SU-DHL-6 (cell line): ENCODE measurements at regions not wholly inside any gene's neighbourhood (a gene's known extent, or its start where the extent isn't known, plus 50 kb on each side); places are given as distances from the start of the nearest gene placed in this dataset.

ENCODE experiments used
- H2AFZ ChIP-seq: fragments of 200-600 bp; sonication (generic); 2 replicates; pipeline ENCODE4 v1.6.1; 2014; ENCODE audit warnings: low read depth, mild to moderate bottlenecking, moderate library complexity, mixed read lengths, antibody characterized with exemption, low read length; ENCODE audit not compliant: severe bottlenecking
- H3F3A ChIP-seq: fragments of 200-600 bp; shearing (Covaris generic); 2 replicates; pipeline ENCODE4 v1.6.0; 2016; ENCODE audit warnings: antibody characterized with exemption, mild to moderate bottlenecking; ENCODE audit not compliant: insufficient read depth
- H3K27ac ChIP-seq: fragments of 200-600 bp; sonication (generic); 2 replicates; pipeline ENCODE4 v1.5.1; 2016; ENCODE audit warnings: low read depth, mild to moderate bottlenecking, low read length, moderate library complexity, mixed read lengths
- H3K27me3 ChIP-seq: fragments of 200-600 bp; sonication (generic), shearing (Covaris generic); 2 replicates; pipeline ENCODE4 v1.6.0; 2014; ENCODE audit warnings: mild to moderate bottlenecking, low read length
- H3K36me3 ChIP-seq: fragments of 200-600 bp; sonication (generic); 2 replicates; pipeline ENCODE4 v1.6.1; 2014; ENCODE audit warnings: mild to moderate bottlenecking, low read length, mixed read lengths
- H3K4me2 ChIP-seq: fragments of 300-600, 200-600 bp; shearing (Covaris generic), sonication (generic); 2 replicates; pipeline ENCODE4 v1.6.0; 2014; ENCODE audit warnings: low read length, low read depth, mild to moderate bottlenecking; ENCODE audit not compliant: poor library complexity, severe bottlenecking
- H3K4me3 ChIP-seq: fragments of 200-600 bp; sonication (generic); 2 replicates; pipeline ENCODE4 v1.5.1; 2014; ENCODE audit warnings: antibody characterized with exemption, low read length, mild to moderate bottlenecking, mixed read lengths; ENCODE audit not compliant: insufficient read depth, poor library complexity, severe bottlenecking
- H3K79me2 ChIP-seq: fragments of 200-600 bp; sonication (generic); 2 replicates; pipeline ENCODE4 v1.6.1; 2014; ENCODE audit warnings: mild to moderate bottlenecking, low read length, moderate library complexity; ENCODE audit not compliant: insufficient read depth
- H3K9ac ChIP-seq: fragments of 200-600 bp; sonication (generic); 2 replicates; pipeline ENCODE4 v1.7.0; 2014; ENCODE audit warnings: mild to moderate bottlenecking, low read length
- H3K9me2 ChIP-seq: fragments of 200-600 bp; sonication (generic); replicated peaks from 2 replicates; pipeline ENCODE4 v1.6.1; 2014; ENCODE audit warnings: low read length; ENCODE audit not compliant: insufficient read depth
- H3K9me3 ChIP-seq: fragments of 200-600 bp; sonication (generic); 2 replicates; pipeline ENCODE4 v1.6.1; 2014; ENCODE audit warnings: low read length, mixed read lengths; ENCODE audit not compliant: insufficient read depth
- H4K20me1 ChIP-seq: fragments of 200-600 bp; sonication (generic); 2 replicates; pipeline ENCODE4 v1.6.1; 2014; ENCODE audit warnings: low read depth, mild to moderate bottlenecking, antibody characterized with exemption, low read length, moderate library complexity, mixed read lengths
- CTCF ChIP-seq: fragments of 200-600 bp; sonication (generic); IDR thresholded peaks from one replicate; pipeline ENCODE4 v1.5.1; 2017; ENCODE audit warnings: antibody characterized with exemption, mild to moderate bottlenecking, low read length, moderate library complexity; ENCODE audit not compliant: insufficient read depth, poor library complexity, severe bottlenecking
- EZH2phosphoT487 ChIP-seq: fragments of 200-600 bp; sonication (generic), shearing (Covaris generic); conservative IDR thresholded peaks from 2 replicates; pipeline ENCODE4 v1.6.1; 2018; ENCODE audit warnings: mild to moderate bottlenecking, antibody characterized with exemption, low read length, moderate library complexity, mixed read lengths

GRCh38 chr10:128560406-128560805 is 434.2 kb upstream of the MKI67 start:
- H3K4me3 ChIP-seq, result no peak overlapping the region
- H3K27ac ChIP-seq, result no peak overlapping the region
- H3K9me3 ChIP-seq, result no peaks in the 10 kb centered on the region
- no peaks in the 10 kb centered on the region for H3F3A ChIP-seq
- H3K9me2 ChIP-seq, result no peaks in the 10 kb centered on the region
- H3K27me3 ChIP-seq, result no peaks in the 10 kb centered on the region; the same call in 1 of the 2 replicates
- TF ChIP-seq CTCF (no peak), EZH2phosphoT487 (no peak)
- no peaks in the 10 kb centered on the region for H3K36me3 ChIP-seq
- H3K79me2 ChIP-seq, result no peaks in the 10 kb centered on the region
- no peak overlapping the region for H3K4me2 ChIP-seq
- H2AFZ ChIP-seq, result no peak overlapping the region
- H4K20me1 ChIP-seq, result no peaks in the 10 kb centered on the region
- H3K9ac ChIP-seq, result no peak overlapping the region

- no peaks in the 10 kb centered on the region for H3K9me3 ChIP-seq
- H3K36me3 ChIP-seq, result no peaks in the 10 kb centered on the region
- H3F3A ChIP-seq, result no peaks in the 10 kb centered on the region
- no peak overlapping the region for H3K4me2 ChIP-seq
- no peak overlapping the region for H3K27ac ChIP-seq
- H3K9ac ChIP-seq, result no peak overlapping the region
- no peaks in the 10 kb centered on the region for H3K9me2 ChIP-seq
- TF ChIP-seq EZH2phosphoT487 (no peak), CTCF (no peak)
- no peaks in the 10 kb centered on the region for H4K20me1 ChIP-seq
- H3K79me2 ChIP-seq, result no peaks in the 10 kb centered on the region
- no peak overlapping the region for H2AFZ ChIP-seq
- H3K4me3 ChIP-seq, result no peak overlapping the region
- H3K27me3 ChIP-seq, result no peaks in the 10 kb centered on the region; the same call in 1 of the 2 replicates
These were observed 434.8 kb upstream of the MKI67 start for GRCh38 chr10:128560993-128561392.

- no peaks in the 10 kb centered on the region; the same call in 1 of the 2 replicates for H3K27me3 ChIP-seq
- no peak overlapping the region for H3K9ac ChIP-seq
- H3K4me3 ChIP-seq, result no peak overlapping the region
- H3K4me2 ChIP-seq, result no peak overlapping the region
- H3K79me2 ChIP-seq, result no peaks in the 10 kb centered on the region
- no peak overlapping the region for H3K27ac ChIP-seq
- no peak overlapping the region for H2AFZ ChIP-seq
- H4K20me1 ChIP-seq, result no peaks in the 10 kb centered on the region
- no peaks in the 10 kb centered on the region for H3K9me2 ChIP-seq
- no peak for TF ChIP-seq EZH2phosphoT487
- no peak for TF ChIP-seq CTCF
- no peaks in the 10 kb centered on the region for H3F3A ChIP-seq
- no peaks in the 10 kb centered on the region for H3K36me3 ChIP-seq
- H3K9me3 ChIP-seq, result no peaks in the 10 kb centered on the region
These were observed 437.2 kb upstream of the MKI67 start for GRCh38 chr10:128563387-128563786.

- H3K4me3 ChIP-seq, result no peak overlapping the region
- H3K9me2 ChIP-seq, result no peaks in the 10 kb centered on the region
- no peaks in the 10 kb centered on the region for H3F3A ChIP-seq
- H3K27ac ChIP-seq, result no peak overlapping the region
- no peaks in the 10 kb centered on the region for H3K79me2 ChIP-seq
- no peak overlapping the region for H3K4me2 ChIP-seq
- TF ChIP-seq EZH2phosphoT487 (no peak), CTCF (no peak)
- H3K27me3 ChIP-seq, result no peaks in the 10 kb centered on the region; the same call in 1 of the 2 replicates
- H2AFZ ChIP-seq, result no peak overlapping the region
- H3K36me3 ChIP-seq, result no peaks in the 10 kb centered on the region
- H3K9ac ChIP-seq, result no peak overlapping the region
- no peaks in the 10 kb centered on the region for H3K9me3 ChIP-seq
- no peaks in the 10 kb centered on the region for H4K20me1 ChIP-seq
These were observed 437.7 kb upstream of the MKI67 start for GRCh38 chr10:128563904-128564303.
